ENCODE measurements at regions not wholly inside any gene's neighbourhood (a gene's known extent, or its start where the extent isn't known, plus 50 kb on each side); places are given as distances from the start of the nearest gene placed in this dataset.

- no peak for DNase-seq (ENCODE audit: extremely low read depth, low read depth)
These were observed 675.3 kb downstream of the SLC4A3 start for GRCh38 chr2:220302756-220303155.

GRCh38 chr2:220309215-220309614 lies 681.8 kb downstream of the SLC4A3 start:
- no peak for DNase-seq (ENCODE audit: extremely low read depth, low read depth)

- DNase-seq (ENCODE audit: extremely low read depth, low read depth): no peak
These were observed 683.0 kb downstream of the SLC4A3 start for GRCh38 chr2:220310451-220310861.

- DNase-seq (ENCODE audit: extremely low read depth, low read depth): no peak
These were observed 687.8 kb downstream of the SLC4A3 start for GRCh38 chr2:220315098-220315823.

- DNase-seq (ENCODE audit: extremely low read depth, low read depth): no peak
These were observed 690.6 kb downstream of the SLC4A3 start for GRCh38 chr2:220318037-220318436.

GRCh38 chr2:220318508-220318907 lies 691.1 kb downstream of the SLC4A3 start:
- DNase-seq (ENCODE audit: extremely low read depth, low read depth): no peak

- DNase-seq (ENCODE audit: extremely low read depth, low read depth): no peak
These were observed 692.9 kb downstream of the SLC4A3 start for GRCh38 chr2:220320326-220320725.

GRCh38 chr2:220332886-220333285 lies 705.5 kb downstream of the SLC4A3 start:
- no peak for DNase-seq (ENCODE audit: extremely low read depth, low read depth)

GRCh38 chr2:220334210-220334609 lies 706.8 kb downstream of the SLC4A3 start:
- DNase-seq (ENCODE audit: extremely low read depth, low read depth): no peak

- no peak for DNase-seq (ENCODE audit: extremely low read depth, low read depth)
These were observed 707.6 kb downstream of the SLC4A3 start for GRCh38 chr2:220334871-220335590.

- no peak for DNase-seq (ENCODE audit: extremely low read depth, low read depth)
These were observed 708.1 kb downstream of the SLC4A3 start for GRCh38 chr2:220335591-220335915.

GRCh38 chr2:220336771-220337170 lies 709.3 kb downstream of the SLC4A3 start:
- DNase-seq (ENCODE audit: extremely low read depth, low read depth): no peak

- DNase-seq (ENCODE audit: extremely low read depth, low read depth): no peak
These were observed 710.4 kb downstream of the SLC4A3 start for GRCh38 chr2:220337611-220338440.

- DNase-seq (ENCODE audit: extremely low read depth, low read depth): no peak
These were observed 713.6 kb downstream of the SLC4A3 start for GRCh38 chr2:220341014-220341413.

GRCh38 chr2:220346919-220347318 lies 719.5 kb downstream of the SLC4A3 start:
- DNase-seq (ENCODE audit: extremely low read depth, low read depth): no peak

GRCh38 chr2:220347626-220348025 lies 720.2 kb downstream of the SLC4A3 start:
- DNase-seq (ENCODE audit: extremely low read depth, low read depth): no peak

- no peak for DNase-seq (ENCODE audit: extremely low read depth, low read depth)
These were observed 720.8 kb downstream of the SLC4A3 start for GRCh38 chr2:220348206-220348605.

- DNase-seq (ENCODE audit: extremely low read depth, low read depth): no peak
These were observed 726.5 kb downstream of the SLC4A3 start for GRCh38 chr2:220353897-220354296.

- DNase-seq (ENCODE audit: extremely low read depth, low read depth): no peak
These were observed 728.6 kb downstream of the SLC4A3 start for GRCh38 chr2:220356076-220356475.

- DNase-seq (ENCODE audit: extremely low read depth, low read depth): no peak
These were observed 737.6 kb downstream of the SLC4A3 start for GRCh38 chr2:220365023-220365422.

GRCh38 chr2:220366765-220367164 lies 739.3 kb downstream of the SLC4A3 start:
- DNase-seq (ENCODE audit: extremely low read depth, low read depth): no peak

GRCh38 chr2:220370764-220371163 lies 743.3 kb downstream of the SLC4A3 start:
- DNase-seq (ENCODE audit: extremely low read depth, low read depth): no peak
